HepG2 (cell line): ENCODE measurements at regions not wholly inside any gene's neighbourhood (a gene's known extent, or its start where the extent isn't known, plus 50 kb on each side); places are given as distances from the start of the nearest gene placed in this dataset.

ENCODE experiments used
- ATAC-seq: fragments of 200-7000 bp; cut with Tn5 transposase; 3 replicates; pipeline ENCODE4 v1.9.1; 2020; ENCODE audit warnings: mild to moderate bottlenecking, moderate library complexity
- BruUV-seq: library from RNA; stranded (reverse); fragments of 400-500 nt; replicated peaks from 2 replicates; lab custom pipeline; 2021; lab: Mats Ljungman, UMichigan
- CTCF ChIA-PET: fragments of 300-600 bp; formaldehyde crosslinking; extraction: SDS; loops from one replicate; lab custom pipeline; 2021; ENCODE audit warnings: low total read pairs, inconsistent platforms, low intra/inter-chr PET ratio; lab: Yijun Ruan, JAX
- POLR2A ChIA-PET: fragments of 350-600 bp; sonication (Branson Sonifier 250); formaldehyde crosslinking; loops from one replicate; lab custom pipeline; 2020; ENCODE audit warnings: antibody characterized with exemption, inconsistent platforms; lab: Yijun Ruan, JAX
- DNase-seq: peaks from one replicate; pipeline ENCODE4 v3.0.0-alpha.2; 2015; ENCODE audit warnings: low spot score
- FAIRE-seq: peaks from 3 replicates; lab custom pipeline; 2011; peaks lifted over from hg19 to GRCh38; lab: Jason Lieb, UNC
- H2AFZ ChIP-seq: one replicate; pipeline ENCODE4 v1.6.1; 2011; ENCODE audit warnings: low read length, inconsistent platforms
- H3K27ac ChIP-seq: fragments of 300-600 bp; 3 replicates; pipeline ENCODE4 v1.8.0; 2011; ENCODE audit warnings: mixed run types, mild to moderate bottlenecking, mixed read lengths, low read length, inconsistent platforms; ENCODE audit not compliant: insufficient read depth; ENCODE audit errors: extremely low read length
- H3K27me3 ChIP-seq, 2 experiments: fragments of 200-600 bp in 1 of 2; 2 replicates in 1 of 2; 3 replicates in 1 of 2; pipeline versions ENCODE4 v1.6.0 to v1.8.0; 2011; ENCODE audit warnings: low read length in 2 of 2, mild to moderate bottlenecking in 2 of 2, moderate library complexity in 2 of 2, inconsistent platforms in 1 of 2; ENCODE audit not compliant: insufficient read depth in 2 of 2, control insufficient read depth in 1 of 2
- H3K36me3 ChIP-seq, 2 experiments: fragments of 200-600 bp in 1 of 2; replicated peaks in 1 of 2; 2 replicates in 1 of 2; 3 replicates in 1 of 2; pipeline versions ENCODE4 v1.5.1 to v1.8.0; 2011; ENCODE audit warnings: low read length in 2 of 2, inconsistent platforms in 1 of 2; ENCODE audit not compliant: insufficient read depth in 2 of 2, control insufficient read depth in 1 of 2
- H3K4me1 ChIP-seq: 2 replicates; pipeline ENCODE4 v1.5.1; 2012; ENCODE audit warnings: low read length, inconsistent platforms; ENCODE audit not compliant: insufficient read depth
- H3K4me2 ChIP-seq: 2 replicates; pipeline ENCODE4 v1.6.0; 2011; ENCODE audit warnings: low read depth, low read length, inconsistent platforms
- H3K4me3 ChIP-seq, 3 experiments: fragments of 200-600 bp in 1 of 3; sonication (generic), shearing (Covaris generic) in 1 of 3; replicated peaks in 1 of 3; 2 replicates each; pipeline ENCODE4 v1.5.1; 2011 to 2016; ENCODE audit warnings: low read length in 3 of 3, inconsistent platforms in 2 of 3, low read depth in 2 of 3, mild to moderate bottlenecking in 2 of 3, control low read depth in 1 of 3, mixed read lengths in 1 of 3; ENCODE audit not compliant: insufficient read depth in 1 of 3
- H3K79me2 ChIP-seq: one replicate; pipeline ENCODE4 v1.6.1; 2011; ENCODE audit warnings: low read length, inconsistent platforms; ENCODE audit not compliant: insufficient read depth
- H3K9ac ChIP-seq: 2 replicates; pipeline ENCODE4 v1.6.0; 2011; ENCODE audit warnings: mild to moderate bottlenecking, low read depth, low read length, inconsistent platforms; ENCODE audit not compliant: insufficient read depth
- H3K9me3 ChIP-seq: 2 replicates; pipeline ENCODE4 v1.5.1; 2012; ENCODE audit warnings: mild to moderate bottlenecking, low read length
- H4K20me1 ChIP-seq: 2 replicates; pipeline ENCODE4 v1.6.0; 2011; ENCODE audit warnings: inconsistent platforms, mild to moderate bottlenecking, low read length, moderate library complexity; ENCODE audit not compliant: insufficient read depth
- KAT8 ChIP-seq: IDR thresholded peaks from 2 replicates; pipeline ENCODE4 v1.6.1; 2016; ENCODE audit warnings: missing genetic modification reagents, missing compliant biosample characterization
- MBNL3 ChIP-seq: fragments of 250-450 bp; sonication (Bioruptor Pico); conservative IDR thresholded peaks from 2 replicates; pipeline ENCODE4 v1.8.0; 2022; ENCODE audit warnings: mild to moderate bottlenecking, inconsistent platforms
- MYNN ChIP-seq: sonication (generic); formaldehyde crosslinking; IDR thresholded peaks from 2 replicates; pipeline ENCODE4 v1.4.0; 2020; ENCODE audit warnings: mild to moderate bottlenecking, low read depth, missing genetic modification reagents
- SALL1 ChIP-seq: sonication (generic); formaldehyde crosslinking; IDR thresholded peaks from 2 replicates; pipeline ENCODE4 v1.8.0; 2022; ENCODE audit warnings: mild to moderate bottlenecking, missing genetic modification reagents
- TRIM22 ChIP-seq: fragments of 450-650 bp; IDR thresholded peaks from 2 replicates; pipeline ENCODE4 v1.6.1; 2017
- ZBTB1 ChIP-seq: sonication (generic); formaldehyde crosslinking; IDR thresholded peaks from 2 replicates; pipeline ENCODE4 v1.4.0; 2020; ENCODE audit warnings: missing genetic modification reagents, borderline replicate concordance
- ZNF180 ChIP-seq: sonication (generic); formaldehyde crosslinking; IDR thresholded peaks from 2 replicates; pipeline ENCODE4 v1.4.0; 2020; ENCODE audit warnings: low read depth, missing genetic modification reagents, borderline replicate concordance
- ZNF232 ChIP-seq: sonication (generic); formaldehyde crosslinking; IDR thresholded peaks from 2 replicates; pipeline ENCODE4 v1.4.0; 2020; ENCODE audit warnings: missing genetic modification reagents, borderline replicate concordance
- ZNF580 ChIP-seq: IDR thresholded peaks from 2 replicates; pipeline ENCODE4 v1.6.1; 2016; ENCODE audit warnings: low read depth, borderline replicate concordance
- ZNF687 ChIP-seq: sonication (generic); formaldehyde crosslinking; IDR thresholded peaks from 2 replicates; pipeline ENCODE4 v1.5.1; 2020; ENCODE audit warnings: mild to moderate bottlenecking, missing genetic modification reagents, moderate library complexity
- ZNF740 ChIP-seq: sonication (generic); formaldehyde crosslinking; IDR thresholded peaks from 2 replicates; pipeline ENCODE4 v1.4.0; 2020; ENCODE audit warnings: missing genetic modification reagents
- ZNF770 ChIP-seq: sonication (generic); formaldehyde crosslinking; IDR thresholded peaks from 2 replicates; pipeline ENCODE4 v1.5.0; 2020; ENCODE audit warnings: mild to moderate bottlenecking, missing genetic modification reagents
- WGBS: methylation state at CpG from one replicate; pipeline ENCODE4 v1.1.6; 2017; ENCODE audit warnings: low lambda C conversion rate; 5-methylcytosine and 5-hydroxymethylcytosine counted together
- in situ Hi-C: cut with HindIII; loops from 2 replicates; pipeline ENCODE4 v1.10.0; 2017; ENCODE audit warnings: low pct_unique_long_range_greater_than_20kb; ENCODE audit not compliant: extremely low pct_ligation_motif_present
- intact Hi-C: fragments of 100-400 bp; cut with micrococcal nuclease; formaldehyde crosslinking; loops from one replicate; pipeline ENCODE4 v1.10.0; 2022; ENCODE audit not compliant: unreplicated experiment

- TF ChIP-seq MYNN (no peak), KAT8 (CRISPR knock-in tag) (no peak), ZBTB1 (CRISPR knock-in tag) (no peak)
These were observed 197.8 kb upstream of the TPM1 start (continued) for GRCh38 chr15:62844564-62845240.

- peak; percentile 75 for ATAC-seq
- Histone ChIP-seq H3K4me2 (0 out of 2 replicates have a peak overlapping the region, but pooled peaks have one; percentile 0), H3K36me3 (peaks cover 1 to 3% of the 10 kb centered on the region in 2 experiments; a peak in 2 of 5 replicates), H3K4me1 (peaks cover 53% of the 10 kb centered on the region), H3K27me3 (no peaks in the 10 kb centered on the region), H3K79me2 (no peaks in the 10 kb centered on the region), H2AFZ (no peak overlapping the region), H3K9ac (no peak overlapping the region), H3K4me3 (no peak overlapping the region), H3K9me3 (no peaks in the 10 kb centered on the region), H4K20me1 (no peaks in the 10 kb centered on the region), H3K27ac (no peak overlapping the region)
- intact Hi-C loops (loop anchor here (5.0 kb wide), 1 partner anchor 63 kb away; no protein-coding TSS in a partner anchor), in situ Hi-C loops (loop anchor here (5.0 kb wide), 1 partner anchor 202 kb away; no protein-coding TSS in a partner anchor)
- 32% methylated on average over 7 of the region's 12 CpGs for WGBS
- FAIRE-seq = peak; percentile 21
- POLR2A ChIA-PET = interaction anchor here (0.8 to 1.2 kb wide), 3 partner anchors 33 to 202 kb away, joined by 3 to 4 read pairs (median 3); no protein-coding TSS in a partner anchor
- peak; percentile 41 for DNase-seq
- CTCF ChIA-PET = no interaction called here
- no TSS peak for BruUV-seq
- TF ChIP-seq ZNF580 (CRISPR knock-in tag) = no peak
- no peak for TF ChIP-seq MBNL3 (CRISPR knock-in tag)
- no peak for TF ChIP-seq ZNF770 (CRISPR knock-in tag)
- 0 out of 2 replicates have a peak, but pooled peaks have one; percentile 32 for TF ChIP-seq ZNF740
- TF ChIP-seq ZNF687 (CRISPR knock-in tag) = peak; percentile 41; the same call in 1 of the 2 replicates
- TF ChIP-seq SALL1 (CRISPR knock-in tag) = peak; percentile 52
- no peak for TF ChIP-seq ZNF180 (CRISPR knock-in tag)
- TF ChIP-seq ZNF232 (CRISPR knock-in tag) = no peak
- no peak for TF ChIP-seq TRIM22
These were observed 197.1 kb upstream of the TPM1 start for GRCh38 chr15:62845241-62846126.
